HL-60 (cell line): ENCODE measurements at regions not wholly inside any gene's neighbourhood (a gene's known extent, or its start where the extent isn't known, plus 50 kb on each side); places are given as distances from the start of the nearest gene placed in this dataset.

Experiments used
- CTCF ChIP-seq: IDR thresholded peaks from one replicate; pipeline ENCODE4 v1.5.1; 2011; ENCODE audit warnings: low read length, control low read depth, inconsistent platforms; ENCODE audit not compliant: insufficient read depth
- POLR2AphosphoS5 ChIP-seq: IDR thresholded peaks from 2 replicates; pipeline ENCODE4 v1.6.1; 2012; ENCODE audit warnings: low read depth
- REST ChIP-seq: IDR thresholded peaks from 2 replicates; pipeline ENCODE4 v1.6.1; 2012; ENCODE audit warnings: low read depth; ENCODE audit not compliant: insufficient replicate concordance
- SPI1 ChIP-seq: IDR thresholded peaks from 2 replicates; pipeline ENCODE4 v1.6.1; 2012; ENCODE audit warnings: low read depth, mild to moderate bottlenecking, borderline replicate concordance

- TF ChIP-seq REST: no peak
- TF ChIP-seq CTCF: no peak
- no peak for TF ChIP-seq POLR2AphosphoS5
- no peak for TF ChIP-seq SPI1
These were observed 178.0 kb upstream of the MKI67 start for GRCh38 chr10:128304271-128304670.
